ENCODE measurements at regions not wholly inside any gene's neighbourhood (a gene's known extent, or its start where the extent isn't known, plus 50 kb on each side); places are given as distances from the start of the nearest gene placed in this dataset.
A peak's percentile ranks its signal among the peaks of the same experiment; 100 is the strongest.

- no peak for DNase-seq (ENCODE audit: low read depth)
- no peak overlapping the region for H3K4me3 ChIP-seq (ENCODE audit: low read depth, low read length)
- no peak for TF ChIP-seq CTCF (IDR thresholded peaks at IDR 0.05; ENCODE audit: insufficient read depth, low read depth, low read length)
Measured at GRCh38 chr13:74466864-74467263, 332.7 kb upstream of the KLF12 start.

- TF ChIP-seq CTCF (IDR thresholded peaks at IDR 0.05; ENCODE audit: insufficient read depth, low read depth, low read length), result no peak
- DNase-seq (ENCODE audit: low read depth), result no peak
- H3K4me3 ChIP-seq (ENCODE audit: low read depth, low read length), result no peak overlapping the region
Measured at GRCh38 chr13:74466020-74466419, 331.8 kb upstream of the KLF12 start.

GRCh38 chr13:74465271-74465670, 331.1 kb upstream of the KLF12 start:
- no peak overlapping the region for H3K4me3 ChIP-seq (ENCODE audit: low read depth, low read length)
- DNase-seq (ENCODE audit: low read depth), result no peak
- no peak for TF ChIP-seq CTCF (IDR thresholded peaks at IDR 0.05; ENCODE audit: insufficient read depth, low read depth, low read length)

- H3K4me3 ChIP-seq (ENCODE audit: low read depth, low read length), result no peak overlapping the region
- TF ChIP-seq CTCF (IDR thresholded peaks at IDR 0.05; ENCODE audit: insufficient read depth, low read depth, low read length), result no peak
- no peak for DNase-seq (ENCODE audit: low read depth)
Measured at GRCh38 chr13:74464670-74465069, 330.5 kb upstream of the KLF12 start.

- TF ChIP-seq CTCF (IDR thresholded peaks at IDR 0.05; ENCODE audit: insufficient read depth, low read depth, low read length), result no peak
- no peak for DNase-seq (ENCODE audit: low read depth)
- H3K4me3 ChIP-seq (ENCODE audit: low read depth, low read length), result no peak overlapping the region
Measured at GRCh38 chr13:74461011-74461410, 326.8 kb upstream of the KLF12 start.

GRCh38 chr13:74452881-74453280, 318.7 kb upstream of the KLF12 start:
- DNase-seq (ENCODE audit: low read depth), result no peak
- no peak for TF ChIP-seq CTCF (IDR thresholded peaks at IDR 0.05; ENCODE audit: insufficient read depth, low read depth, low read length)
- no peak overlapping the region for H3K4me3 ChIP-seq (ENCODE audit: low read depth, low read length)

GRCh38 chr13:74452176-74452575, 318.0 kb upstream of the KLF12 start:
- peak; percentile 22 for DNase-seq (ENCODE audit: low read depth)
- no peak overlapping the region for H3K4me3 ChIP-seq (ENCODE audit: low read depth, low read length)
- no peak for TF ChIP-seq CTCF (IDR thresholded peaks at IDR 0.05; ENCODE audit: insufficient read depth, low read depth, low read length)

Measured in fibroblast of villous mesenchyme (primary cell).